ENCODE measurements at regions not wholly inside any gene's neighbourhood (a gene's known extent, or its start where the extent isn't known, plus 50 kb on each side); places are given as distances from the start of the nearest gene placed in this dataset.

DNA sequence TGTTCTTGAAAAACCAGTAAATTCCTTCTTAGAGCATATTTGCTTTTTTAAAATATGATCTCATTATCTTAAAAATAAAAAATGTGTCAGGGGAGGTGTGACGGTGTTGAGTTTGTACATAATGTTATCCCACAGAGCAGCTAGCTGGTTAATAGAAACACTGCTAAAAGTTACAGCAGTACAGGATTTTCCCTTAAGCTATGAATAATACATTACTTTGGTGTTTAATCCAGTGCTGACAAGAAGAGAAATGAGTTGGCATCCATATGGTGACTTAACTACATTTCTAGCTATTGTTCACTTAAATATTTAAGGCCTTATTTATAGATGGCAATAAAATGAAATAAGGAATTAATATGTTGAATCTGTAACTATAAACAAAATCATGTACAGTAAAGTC is 883.1 kb downstream of the CDH18 start:
- TF ChIP-seq, protein P1, sequence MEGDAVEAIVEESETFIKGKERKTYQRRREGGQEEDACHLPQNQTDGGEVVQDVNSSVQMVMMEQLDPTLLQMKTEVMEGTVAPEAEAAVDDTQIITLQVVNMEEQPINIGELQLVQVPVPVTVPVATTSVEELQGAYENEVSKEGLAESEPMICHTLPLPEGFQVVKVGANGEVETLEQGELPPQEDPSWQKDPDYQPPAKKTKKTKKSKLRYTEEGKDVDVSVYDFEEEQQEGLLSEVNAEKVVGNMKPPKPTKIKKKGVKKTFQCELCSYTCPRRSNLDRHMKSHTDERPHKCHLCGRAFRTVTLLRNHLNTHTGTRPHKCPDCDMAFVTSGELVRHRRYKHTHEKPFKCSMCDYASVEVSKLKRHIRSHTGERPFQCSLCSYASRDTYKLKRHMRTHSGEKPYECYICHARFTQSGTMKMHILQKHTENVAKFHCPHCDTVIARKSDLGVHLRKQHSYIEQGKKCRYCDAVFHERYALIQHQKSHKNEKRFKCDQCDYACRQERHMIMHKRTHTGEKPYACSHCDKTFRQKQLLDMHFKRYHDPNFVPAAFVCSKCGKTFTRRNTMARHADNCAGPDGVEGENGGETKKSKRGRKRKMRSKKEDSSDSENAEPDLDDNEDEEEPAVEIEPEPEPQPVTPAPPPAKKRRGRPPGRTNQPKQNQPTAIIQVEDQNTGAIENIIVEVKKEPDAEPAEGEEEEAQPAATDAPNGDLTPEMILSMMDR (IDR thresholded peaks at IDR 0.05; ENCODE audit: borderline replicate concordance, extremely low read depth, low read length, poor library complexity, severe bottlenecking), result no peak
- no peak for TF ChIP-seq EZH2 (IDR thresholded peaks at IDR 0.05; ENCODE audit: borderline replicate concordance, low read depth, low read length, severe bottlenecking)
- Histone ChIP-seq H3K79me2 (ENCODE audit: insufficient read depth, low read length) (no peaks in the 10 kb centered on the region), H3K9me3 (ENCODE audit: insufficient read depth, low read length, severe bottlenecking) (no peaks in the 10 kb centered on the region), H3K27ac (ENCODE audit: low read length) (no peak overlapping the region), H3K4me3 (ENCODE audit: low read depth in 1 of 2, low read length in 2 of 2) (no peak overlapping the region), H3K36me3 (ENCODE audit: insufficient read depth, low read length) (no peaks in the 10 kb centered on the region), H3K27me3 (ENCODE audit: insufficient read depth, low read length, poor library complexity) (no peaks in the 10 kb centered on the region), H2AFZ (ENCODE audit: low read depth, low read length) (no peak overlapping the region), H3K9ac (ENCODE audit: low read depth, low read length) (no peak overlapping the region), H3K4me2 (ENCODE audit: insufficient read depth, low read length) (no peak overlapping the region), H4K20me1 (ENCODE audit: insufficient read depth, low read length) (no peaks in the 10 kb centered on the region), H3K4me1 (ENCODE audit: insufficient read depth, low read length) (no peaks in the 10 kb centered on the region)
- ATAC-seq (ENCODE audit: insufficient read depth, low read depth) (no peak), DNase-seq (no peak)

DNA sequence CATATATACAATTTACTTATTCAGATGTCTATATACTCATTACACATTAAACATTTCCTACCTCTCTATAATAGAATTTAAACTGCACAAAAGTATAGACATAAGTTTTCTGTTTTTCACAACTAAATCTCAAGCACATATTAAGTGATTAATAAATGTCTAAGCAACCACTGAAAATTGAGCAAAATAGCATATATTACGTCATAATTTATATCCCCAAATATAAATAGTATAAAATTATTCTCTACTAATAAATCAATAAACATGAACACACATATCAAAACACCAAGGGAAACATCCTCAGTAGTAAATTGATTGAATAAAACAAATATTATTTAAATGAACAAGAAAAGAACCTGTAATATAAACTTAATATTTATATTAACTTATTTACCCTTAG is 865.1 kb downstream of the CDH18 start:
- Histone ChIP-seq H3K27me3 (ENCODE audit: insufficient read depth, low read length, poor library complexity) (no peaks in the 10 kb centered on the region), H3K4me1 (ENCODE audit: insufficient read depth, low read length) (no peaks in the 10 kb centered on the region), H3K79me2 (ENCODE audit: insufficient read depth, low read length) (no peaks in the 10 kb centered on the region), H3K9me3 (ENCODE audit: insufficient read depth, low read length, severe bottlenecking) (no peaks in the 10 kb centered on the region), H3K4me2 (ENCODE audit: insufficient read depth, low read length) (no peak overlapping the region), H3K27ac (ENCODE audit: low read length) (no peak overlapping the region), H2AFZ (ENCODE audit: low read depth, low read length) (no peak overlapping the region), H3K9ac (ENCODE audit: low read depth, low read length) (no peak overlapping the region), H3K4me3 (ENCODE audit: low read depth in 1 of 2, low read length in 2 of 2) (no peak overlapping the region), H4K20me1 (ENCODE audit: insufficient read depth, low read length) (no peaks in the 10 kb centered on the region), H3K36me3 (ENCODE audit: insufficient read depth, low read length) (no peaks in the 10 kb centered on the region)
- no peak for TF ChIP-seq EZH2 (IDR thresholded peaks at IDR 0.05; ENCODE audit: borderline replicate concordance, low read depth, low read length, severe bottlenecking)
- TF ChIP-seq, protein P1 (IDR thresholded peaks at IDR 0.05; ENCODE audit: borderline replicate concordance, extremely low read depth, low read length, poor library complexity, severe bottlenecking), result no peak
- DNase-seq, result no peak
- no peak for ATAC-seq (ENCODE audit: insufficient read depth, low read depth)

DNA sequence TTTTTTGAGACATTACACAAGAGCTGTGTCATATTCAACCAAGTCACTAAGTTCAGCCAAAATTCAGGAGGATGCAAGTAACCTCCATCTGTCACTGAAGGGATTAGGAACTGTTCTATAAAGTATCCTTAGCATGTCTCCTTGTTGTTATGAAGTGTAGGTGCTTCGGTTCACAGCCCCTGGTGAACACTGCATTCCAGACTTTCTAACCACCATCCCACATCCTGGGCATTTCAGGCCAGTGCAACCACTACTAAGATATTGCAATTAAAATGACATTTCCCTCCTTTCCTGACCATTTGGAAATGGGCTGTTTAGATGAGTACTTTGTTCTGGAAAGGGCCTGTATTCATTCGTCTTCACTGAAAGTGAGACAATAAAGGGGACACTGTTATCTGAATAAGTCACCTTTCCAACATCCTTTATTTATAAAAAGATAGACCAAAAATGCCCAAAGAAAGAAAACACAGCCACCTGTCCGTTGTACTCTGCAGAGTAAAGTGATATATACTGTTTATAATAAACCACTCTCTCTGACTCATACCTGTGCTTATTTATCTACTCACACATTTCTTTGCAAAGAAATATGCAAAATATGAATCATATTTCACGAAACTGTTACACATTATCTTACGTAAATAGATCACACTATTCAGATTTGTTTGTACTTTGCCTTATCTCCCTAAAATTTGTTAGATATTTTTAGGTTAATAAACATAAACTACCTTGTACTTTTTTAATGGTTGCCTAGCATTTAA is 861.9 kb downstream of the CDH18 start:
- Histone ChIP-seq H4K20me1 (ENCODE audit: insufficient read depth, low read length) (no peaks in the 10 kb centered on the region), H3K9ac (ENCODE audit: low read depth, low read length) (no peak overlapping the region), H3K27me3 (ENCODE audit: insufficient read depth, low read length, poor library complexity) (no peaks in the 10 kb centered on the region), H3K36me3 (ENCODE audit: insufficient read depth, low read length) (no peaks in the 10 kb centered on the region), H3K79me2 (ENCODE audit: insufficient read depth, low read length) (no peaks in the 10 kb centered on the region), H3K9me3 (ENCODE audit: insufficient read depth, low read length, severe bottlenecking) (no peaks in the 10 kb centered on the region), H3K4me1 (ENCODE audit: insufficient read depth, low read length) (no peaks in the 10 kb centered on the region), H2AFZ (ENCODE audit: low read depth, low read length) (no peak overlapping the region), H3K4me3 (ENCODE audit: low read depth in 1 of 2, low read length in 2 of 2) (no peak overlapping the region), H3K27ac (ENCODE audit: low read length) (no peak overlapping the region), H3K4me2 (ENCODE audit: insufficient read depth, low read length) (no peak overlapping the region)
- no peak for DNase-seq
- TF ChIP-seq, protein P1 (IDR thresholded peaks at IDR 0.05; ENCODE audit: borderline replicate concordance, extremely low read depth, low read length, poor library complexity, severe bottlenecking), result no peak
- TF ChIP-seq EZH2 (IDR thresholded peaks at IDR 0.05; ENCODE audit: borderline replicate concordance, low read depth, low read length, severe bottlenecking), result no peak
- no peak for ATAC-seq (ENCODE audit: insufficient read depth, low read depth)

All from DND-41 (cell line).